ENCODE measurements at regions not wholly inside any gene's neighbourhood (a gene's known extent, or its start where the extent isn't known, plus 50 kb on each side); places are given as distances from the start of the nearest gene placed in this dataset.

GRCh38 chr2:129354631-129355030, 624.8 kb upstream of the RAB6C start:
- Histone ChIP-seq H3K4me3 (replicated peaks; ENCODE audit: insufficient read depth, low read length) (no peak overlapping the region), H3K27ac (replicated peaks) (no peak overlapping the region), H3K27me3 (ENCODE audit: insufficient read depth, poor library complexity, severe bottlenecking) (no peaks in the 10 kb centered on the region)
- no peak for DNase-seq (ENCODE audit: low read depth in 1 of 2, low spot score in 1 of 2)
- TF ChIP-seq CTCF (IDR thresholded peaks at IDR 0.05; ENCODE audit: insufficient read depth, low read length) (no peak), SPI1 (IDR thresholded peaks at IDR 0.05; ENCODE audit: borderline replicate concordance, low read depth) (no peak), REST (IDR thresholded peaks at IDR 0.05; ENCODE audit: insufficient replicate concordance, low read depth) (no peak), GABPA (IDR thresholded peaks at IDR 0.05; ENCODE audit: low read depth) (no peak), POLR2AphosphoS5 (IDR thresholded peaks at IDR 0.05; ENCODE audit: low read depth) (no peak)

GRCh38 chr2:129361688-129362087, 617.8 kb upstream of the RAB6C start:
- TF ChIP-seq GABPA (IDR thresholded peaks at IDR 0.05; ENCODE audit: low read depth) (no peak), CTCF (IDR thresholded peaks at IDR 0.05; ENCODE audit: insufficient read depth, low read length) (no peak), REST (IDR thresholded peaks at IDR 0.05; ENCODE audit: insufficient replicate concordance, low read depth) (no peak), SPI1 (IDR thresholded peaks at IDR 0.05; ENCODE audit: borderline replicate concordance, low read depth) (no peak), POLR2AphosphoS5 (IDR thresholded peaks at IDR 0.05; ENCODE audit: low read depth) (no peak)
- no peak for DNase-seq (ENCODE audit: low read depth in 1 of 2, low spot score in 1 of 2)
- H3K4me3 ChIP-seq (replicated peaks; ENCODE audit: insufficient read depth, low read length) = no peak overlapping the region
- no peak overlapping the region for H3K27ac ChIP-seq (replicated peaks)
- H3K27me3 ChIP-seq (ENCODE audit: insufficient read depth, poor library complexity, severe bottlenecking) = no peaks in the 10 kb centered on the region

- Histone ChIP-seq H3K27ac (replicated peaks) (no peak overlapping the region), H3K4me3 (replicated peaks; ENCODE audit: insufficient read depth, low read length) (no peak overlapping the region), H3K27me3 (ENCODE audit: insufficient read depth, poor library complexity, severe bottlenecking) (no peaks in the 10 kb centered on the region)
- DNase-seq (ENCODE audit: low read depth in 1 of 2, low spot score in 1 of 2) = no peak
- TF ChIP-seq POLR2AphosphoS5 (IDR thresholded peaks at IDR 0.05; ENCODE audit: low read depth) (no peak), REST (IDR thresholded peaks at IDR 0.05; ENCODE audit: insufficient replicate concordance, low read depth) (no peak), GABPA (IDR thresholded peaks at IDR 0.05; ENCODE audit: low read depth) (no peak), CTCF (IDR thresholded peaks at IDR 0.05; ENCODE audit: insufficient read depth, low read length) (no peak), SPI1 (IDR thresholded peaks at IDR 0.05; ENCODE audit: borderline replicate concordance, low read depth) (no peak)
Measured at GRCh38 chr2:129366263-129366662, 613.2 kb upstream of the RAB6C start.

All from HL-60 (cell line).